Left ventricle myocardium inferior (tissue), 1 donor: ENCODE measurements at regions not wholly inside any gene's neighbourhood (a gene's known extent, or its start where the extent isn't known, plus 50 kb on each side); places are given as distances from the start of the nearest gene placed in this dataset.

Experiments
- DNase-seq: peaks from one replicate; pipeline ENCODE4 v3.0.0-alpha.2; 2020
- H3K27ac ChIP-seq: fragments of 200-600 bp; replicated peaks from 2 replicates; pipeline ENCODE4 v1.8.0; 2021
- H3K27me3 ChIP-seq: fragments of 200-600 bp; 2 replicates; pipeline ENCODE4 v1.8.0; 2021; ENCODE audit warnings: low read depth
- H3K36me3 ChIP-seq: fragments of 200-600 bp; 2 replicates; pipeline ENCODE4 v1.8.0; 2021
- H3K4me1 ChIP-seq: fragments of 200-600 bp; 2 replicates; pipeline ENCODE4 v1.8.0; 2021
- H3K4me3 ChIP-seq: fragments of 200-600 bp; 2 replicates; pipeline ENCODE4 v1.8.0; 2021; ENCODE audit warnings: mild to moderate bottlenecking, moderate library complexity
- H3K9me3 ChIP-seq: fragments of 200-600 bp; replicated peaks from 2 replicates; pipeline ENCODE4 v1.8.0; 2021
- CTCF ChIP-seq: fragments of 200-600 bp; IDR thresholded peaks from 2 replicates; pipeline ENCODE4 v1.8.0; 2021; ENCODE audit warnings: antibody characterized with exemption, mild to moderate bottlenecking, borderline replicate concordance
- intact Hi-C: fragments of 100-400 bp; cut with micrococcal nuclease; formaldehyde crosslinking; loops from one replicate; pipeline ENCODE4 v1.11.0; 2022
- donor health status: DM: no; HTN: yes; CAD: no; lungs with severe emphysema.

GRCh38 chr17:79667121-79667715 is 56.4 kb upstream of the RBFOX3 start:
- H3K27ac ChIP-seq, result no peak overlapping the region
- intact Hi-C loops, result no loop called here
- H3K4me3 ChIP-seq, result no peak overlapping the region
- DNase-seq, result peak; percentile 5
- peaks cover 60% of the 10 kb centered on the region for H3K27me3 ChIP-seq
- H3K4me1 ChIP-seq, result peaks cover 12% of the 10 kb centered on the region
- peaks cover 4% of the 10 kb centered on the region for H3K9me3 ChIP-seq
- H3K36me3 ChIP-seq, result no peaks in the 10 kb centered on the region
- no peak for TF ChIP-seq CTCF

- Histone ChIP-seq H3K9me3 (peaks cover 15% of the 10 kb centered on the region), H3K27me3 (peaks cover 49% of the 10 kb centered on the region), H3K4me1 (peaks cover 12% of the 10 kb centered on the region), H3K36me3 (no peaks in the 10 kb centered on the region), H3K27ac (no peak overlapping the region), H3K4me3 (no peak overlapping the region)
- intact Hi-C loops, result no loop called here
- no peak for TF ChIP-seq CTCF
- no peak for DNase-seq
These were observed 55.3 kb upstream of the RBFOX3 start for GRCh38 chr17:79666111-79666510.

- Histone ChIP-seq H3K27me3 (peaks cover 40% of the 10 kb centered on the region), H3K9me3 (peaks cover 20% of the 10 kb centered on the region), H3K36me3 (no peaks in the 10 kb centered on the region), H3K4me3 (no peak overlapping the region), H3K27ac (no peak overlapping the region), H3K4me1 (peaks cover 12% of the 10 kb centered on the region)
- DNase-seq, result peak; percentile 75
- no peak for TF ChIP-seq CTCF
- intact Hi-C loops, result no loop called here
These were observed 54.3 kb upstream of the RBFOX3 start for GRCh38 chr17:79664930-79665737.

- no peak for TF ChIP-seq CTCF
- H3K36me3 ChIP-seq, result no peaks in the 10 kb centered on the region
- H3K9me3 ChIP-seq, result peaks cover 20% of the 10 kb centered on the region
- DNase-seq, result no peak
- H3K4me1 ChIP-seq, result peaks cover 12% of the 10 kb centered on the region
- H3K27me3 ChIP-seq, result peaks cover 40% of the 10 kb centered on the region
- intact Hi-C loops, result no loop called here
- no peak overlapping the region for H3K27ac ChIP-seq
- H3K4me3 ChIP-seq, result no peak overlapping the region
These were observed 50.6 kb upstream of the RBFOX3 start for GRCh38 chr17:79661292-79662041.
